B cell (primary cell): ENCODE measurements at regions not wholly inside any gene's neighbourhood (a gene's known extent, or its start where the extent isn't known, plus 50 kb on each side); places are given as distances from the start of the nearest gene placed in this dataset.

Experiments
- ATAC-seq: fragments of 200-7000 bp; cut with Tn5 transposase; one replicate; pipeline ENCODE4 v1.10.0; 2021; ENCODE audit warnings: low read depth, mild to moderate bottlenecking, moderate number of reproducible peaks, moderate library complexity
- CTCF ChIA-PET: fragments of 350-600 bp; sonication (Branson Sonifier 250); formaldehyde crosslinking; loops from one replicate; lab custom pipeline; 2021; ENCODE audit warnings: antibody characterized with exemption, inconsistent platforms; lab: Charles Lee
- POLR2A ChIA-PET: fragments of 350-600 bp; sonication (Branson Sonifier 250); formaldehyde crosslinking; loops from one replicate; lab custom pipeline; 2021; ENCODE audit warnings: antibody characterized with exemption; lab: Charles Lee
- DNase-seq: peaks from one replicate; pipeline ENCODE4 v3.0.0; 2013
- H2AFZ ChIP-seq: 2 replicates; pipeline ENCODE4 v1.6.1; 2012; ENCODE audit warnings: mild to moderate bottlenecking, low read depth, low read length; ENCODE audit not compliant: insufficient read depth, poor library complexity, severe bottlenecking
- H3K27ac ChIP-seq, 2 donors: 1 replicate in 1 of 2; 2 replicates in 1 of 2; pipeline ENCODE4 v1.5.1; 2012 to 2013; ENCODE audit warnings: low read length in 2 of 2, mild to moderate bottlenecking in 2 of 2, moderate library complexity in 1 of 2
- H3K27me3 ChIP-seq, 4 experiments: fragments of 200-600 bp in 1 of 4; sonication (generic) in 1 of 4; replicated peaks in 1 of 4; 1 replicate in 2 of 4; 2 replicates in 2 of 4; pipeline versions ENCODE4 v1.6.1 to v1.7.0; 2013 to 2016; ENCODE audit warnings: low read length in 3 of 4, mild to moderate bottlenecking in 2 of 4, mixed read lengths in 1 of 4, moderate library complexity in 1 of 4; ENCODE audit not compliant: insufficient read depth in 4 of 4, control insufficient read depth in 3 of 4; ENCODE audit errors: control extremely low read depth in 1 of 4
- H3K36me3 ChIP-seq, 2 experiments: replicated peaks in 1 of 2; 1 replicate in 1 of 2; 2 replicates in 1 of 2; pipeline versions ENCODE4 v1.6.1 to v1.7.1; 2013; ENCODE audit warnings: low read length in 1 of 2; ENCODE audit not compliant: insufficient read depth in 2 of 2, control insufficient read depth in 1 of 2; ENCODE audit errors: control extremely low read depth in 1 of 2, extremely low read depth in 1 of 2
- H3K4me1 ChIP-seq, 2 donors: fragments of 200-600 bp in 1 of 2; sonication (generic) in 1 of 2; 1 replicate in 1 of 2; 2 replicates in 1 of 2; pipeline versions ENCODE4 v1.5.1 to v1.6.1; 2013 to 2017; ENCODE audit warnings: low read length in 2 of 2; ENCODE audit not compliant: control insufficient read depth in 2 of 2, insufficient read depth in 2 of 2
- H3K4me2 ChIP-seq: replicated peaks from 2 replicates; pipeline ENCODE3; 2012; ENCODE audit warnings: mild to moderate bottlenecking, low read depth, low read length; ENCODE audit not compliant: poor library complexity, severe bottlenecking
- H3K4me3 ChIP-seq, 5 experiments: fragments of 200-600 bp in 1 of 5; sonication (generic) in 1 of 5; 1 replicate in 3 of 5; 2 replicates in 2 of 5; pipeline versions ENCODE4 v1.5.1 to v1.7.0; 2011 to 2016; ENCODE audit warnings: low read length in 4 of 5, mild to moderate bottlenecking in 4 of 5, low read depth in 2 of 5, control low read depth in 1 of 5, moderate library complexity in 1 of 5; ENCODE audit not compliant: insufficient read depth in 1 of 5; ENCODE audit errors: control extremely low read depth in 1 of 5, extremely low read depth in 1 of 5
- H3K79me2 ChIP-seq: fragments of 200-600 bp; sonication (generic); one replicate; pipeline ENCODE4 v1.6.0; 2016; ENCODE audit warnings: low read length; ENCODE audit not compliant: control insufficient read depth, insufficient read depth
- H3K9ac ChIP-seq: fragments of 200-600 bp; sonication (generic); 2 replicates; pipeline ENCODE4 v1.6.1; 2017; ENCODE audit warnings: mild to moderate bottlenecking, low read length, moderate library complexity
- H3K9me3 ChIP-seq, 3 donors: one replicate each; pipeline versions ENCODE4 v1.6.1 to v1.7.1; 2013; ENCODE audit warnings: low read length in 2 of 3; ENCODE audit not compliant: control insufficient read depth in 2 of 3, insufficient read depth in 1 of 3; ENCODE audit errors: control extremely low read depth in 1 of 3
- H4K20me1 ChIP-seq: 2 replicates; pipeline ENCODE4 v1.6.0; 2012; ENCODE audit warnings: mild to moderate bottlenecking, low read length; ENCODE audit not compliant: insufficient read depth, control insufficient read depth, poor library complexity, severe bottlenecking
- H3K27ac Mint-ChIP-seq: one replicate; pipeline ENCODE4 v1.8.0; 2021; ENCODE audit warnings: mixed read lengths
- H3K27me3 Mint-ChIP-seq: one replicate; pipeline ENCODE4 v1.8.0; 2021; ENCODE audit warnings: mixed read lengths
- H3K4me1 Mint-ChIP-seq: one replicate; pipeline ENCODE4 v1.8.0; 2021; ENCODE audit warnings: mixed read lengths
- H3K4me3 Mint-ChIP-seq: one replicate; pipeline ENCODE4 v1.8.0; 2021; ENCODE audit warnings: mixed read lengths
- H3K9me3 Mint-ChIP-seq: one replicate; pipeline ENCODE4 v1.8.0; 2022; ENCODE audit warnings: mixed read lengths; ENCODE audit not compliant: insufficient read depth
- CTCF ChIP-seq: fragments of 200-600 bp; IDR thresholded peaks from one replicate; pipeline ENCODE4 v1.8.0; 2022; ENCODE audit warnings: antibody characterized with exemption, mild to moderate bottlenecking
- EZH2 ChIP-seq: IDR thresholded peaks from 2 replicates; pipeline ENCODE4 v1.6.1; 2012; ENCODE audit warnings: borderline replicate concordance, low read depth, mild to moderate bottlenecking, moderate library complexity, low read length; ENCODE audit not compliant: insufficient read depth, poor library complexity, severe bottlenecking
- WGBS: methylation state at CpG from one replicate; pipeline ENCODE4 v1.1.5; 2013; ENCODE audit warnings: missing lambda C conversion rate; ENCODE audit not compliant: insufficient coverage; 5-methylcytosine and 5-hydroxymethylcytosine counted together
- intact Hi-C: fragments of 100-400 bp; cut with micrococcal nuclease; formaldehyde crosslinking; loops from one replicate; pipeline ENCODE4 v1.10.0; 2022

DNA sequence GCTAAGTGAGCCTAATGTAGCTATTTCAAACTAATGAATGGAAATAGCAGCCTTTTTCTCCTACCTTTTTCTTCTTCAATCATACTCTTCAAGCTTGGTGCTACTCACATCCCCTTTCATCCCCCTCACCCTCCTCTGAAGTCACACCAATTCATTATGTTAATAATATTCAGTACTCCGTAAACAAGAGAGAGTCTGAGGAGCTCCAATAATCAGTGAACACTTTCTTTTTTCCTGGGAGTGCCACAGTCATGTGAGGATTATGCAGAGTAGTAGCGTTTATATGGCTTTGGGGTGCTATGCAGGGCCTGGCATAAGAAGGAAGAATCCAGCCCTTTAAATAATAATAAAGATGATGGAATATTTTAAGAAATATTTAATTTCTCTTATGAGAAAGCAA lies 354.3 kb upstream of the CTNND2 start:
- no peak overlapping the region for H3K4me2 ChIP-seq
- no peak overlapping the region for H2AFZ ChIP-seq
- H3K4me1 ChIP-seq, result no peaks in the 10 kb centered on the region
- Mint-ChIP-seq H3K27me3 (no peaks in the 10 kb centered on the region), H3K9me3 (peaks cover 5% of the 10 kb centered on the region), H3K4me1 (no peaks in the 10 kb centered on the region), H3K27ac (no peak overlapping the region), H3K4me3 (no peak overlapping the region)
- POLR2A ChIA-PET, result no interaction called here
- TF ChIP-seq EZH2 (no peak), CTCF (no peak)
- no peaks in the 10 kb centered on the region for H3K27me3 ChIP-seq
- peaks cover 0 to 4% (median 0%) of the 10 kb centered on the region in 3 donors for H3K9me3 ChIP-seq
- H3K9ac ChIP-seq, result no peak overlapping the region
- ATAC-seq (no peak), DNase-seq (no peak)
- no peak overlapping the region for H3K27ac ChIP-seq
- H3K36me3 ChIP-seq, result no peaks in the 10 kb centered on the region
- intact Hi-C loops, result no loop called here
- no peaks in the 10 kb centered on the region for H3K79me2 ChIP-seq
- H3K4me3 ChIP-seq, result no peak overlapping the region
- CTCF ChIA-PET, result no interaction called here
- no CpG with 5 or more reads among the region's 2 CpGs for WGBS
- H4K20me1 ChIP-seq, result no peaks in the 10 kb centered on the region

GRCh38 chr5:12250454-12250853 lies 346.2 kb upstream of the CTNND2 start:
- Histone ChIP-seq H4K20me1 (no peaks in the 10 kb centered on the region), H2AFZ (no peak overlapping the region), H3K4me1 (no peaks in the 10 kb centered on the region), H3K27me3 (no peaks in the 10 kb centered on the region), H3K9me3 (no peaks in the 10 kb centered on the region), H3K79me2 (no peaks in the 10 kb centered on the region), H3K4me2 (no peak overlapping the region), H3K9ac (no peak overlapping the region), H3K36me3 (no peaks in the 10 kb centered on the region), H3K27ac (no peak overlapping the region), H3K4me3 (no peak overlapping the region)
- ChIA-PET CTCF (no interaction called here), POLR2A (no interaction called here)
- TF ChIP-seq CTCF (no peak), EZH2 (no peak)
- DNase-seq, result no peak
- ATAC-seq, result no peak
- Mint-ChIP-seq H3K4me3 (no peak overlapping the region), H3K27me3 (no peaks in the 10 kb centered on the region), H3K4me1 (no peaks in the 10 kb centered on the region), H3K27ac (no peak overlapping the region), H3K9me3 (no peaks in the 10 kb centered on the region)
- intact Hi-C loops, result no loop called here
- WGBS, result 87% methylated on average over 2 of the region's 2 CpGs
